GM21619 (cell line): ENCODE measurements at regions not wholly inside any gene's neighbourhood (a gene's known extent, or its start where the extent isn't known, plus 50 kb on each side); places are given as distances from the start of the nearest gene placed in this dataset.
"Not testable (repeated sequence)": the region's sequence is repeated elsewhere in the genome, so short reads cannot be mapped to it uniquely, and the experiment has no call there.

Experiments used
- ATAC-seq: cut with Tn5 transposase; IDR thresholded peaks from one replicate; pipeline ENCODE4 v1.9.1; 2021; ENCODE audit not compliant: unreplicated experiment

DNA sequence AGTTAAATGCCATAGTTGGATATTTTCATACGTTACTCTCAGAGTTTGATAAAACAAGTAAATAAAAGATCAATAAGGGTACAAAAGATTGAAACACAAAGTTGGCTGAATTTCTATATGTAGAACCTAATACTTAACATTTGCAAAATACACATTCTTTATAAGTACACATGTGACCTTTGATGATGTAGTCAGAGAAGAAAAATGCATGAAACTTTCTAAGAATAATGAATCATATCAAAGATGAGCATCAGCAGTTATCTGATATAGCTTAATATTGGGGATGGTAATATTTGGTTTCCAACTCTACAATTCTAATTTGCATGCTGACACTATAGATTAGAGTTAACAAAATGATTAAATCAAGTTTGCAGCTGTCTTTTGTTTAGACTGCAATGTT lies 188.0 kb upstream of the TGFBR2 start:
- no peak for ATAC-seq

DNA sequence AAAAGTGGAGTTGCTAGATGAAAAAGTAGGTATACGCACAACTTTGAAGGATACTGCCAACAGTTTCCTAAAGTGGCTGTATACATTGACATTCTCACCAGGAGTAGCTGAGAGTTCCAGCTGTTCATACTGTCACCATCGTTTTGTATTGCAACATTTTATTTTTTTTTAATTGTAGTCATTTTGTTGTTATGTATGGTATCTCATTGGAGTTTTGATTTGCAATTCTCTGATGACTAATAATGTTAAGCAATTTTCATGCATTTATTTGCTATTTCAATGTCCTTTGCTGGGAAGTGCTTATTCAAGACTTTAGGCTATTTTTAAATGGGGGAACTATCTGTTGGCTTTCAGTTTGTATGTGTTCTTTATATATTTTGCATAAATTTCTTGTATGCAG lies 185.1 kb upstream of the TGFBR2 start:
- no peak for ATAC-seq

DNA sequence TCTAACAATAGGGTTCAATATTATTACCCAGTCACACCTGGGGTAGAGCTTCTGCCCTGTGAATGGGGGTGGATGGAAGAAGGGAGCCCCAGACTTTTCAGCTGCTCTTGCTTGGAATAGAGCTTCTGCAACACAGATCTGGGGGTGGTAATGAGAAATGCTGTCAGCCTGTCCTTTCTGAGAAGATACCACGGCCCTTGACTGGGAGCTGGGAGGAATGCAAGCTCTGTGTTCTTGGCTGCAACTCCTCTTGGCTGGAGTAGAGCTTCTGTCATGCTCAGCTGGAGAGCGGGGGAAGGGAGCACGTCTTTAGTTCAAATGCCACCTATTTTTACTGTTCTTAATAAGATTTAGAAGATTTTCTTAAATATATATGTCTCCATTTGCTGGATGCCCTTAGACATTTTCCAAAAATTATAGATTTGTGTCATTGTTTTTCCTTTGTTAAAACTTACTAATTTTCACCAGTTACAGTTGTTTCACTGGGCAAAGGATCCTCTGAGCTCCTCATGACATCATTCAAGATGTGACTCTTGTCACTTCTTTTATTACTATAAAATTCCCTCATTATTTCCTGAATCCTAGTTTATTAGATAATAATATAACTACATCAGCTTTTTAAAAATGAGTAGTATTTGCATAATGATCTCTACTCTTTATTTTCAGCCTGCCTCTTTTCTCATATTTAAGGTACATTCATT lies 180.0 kb upstream of the TGFBR2 start:
- ATAC-seq = no peak

DNA sequence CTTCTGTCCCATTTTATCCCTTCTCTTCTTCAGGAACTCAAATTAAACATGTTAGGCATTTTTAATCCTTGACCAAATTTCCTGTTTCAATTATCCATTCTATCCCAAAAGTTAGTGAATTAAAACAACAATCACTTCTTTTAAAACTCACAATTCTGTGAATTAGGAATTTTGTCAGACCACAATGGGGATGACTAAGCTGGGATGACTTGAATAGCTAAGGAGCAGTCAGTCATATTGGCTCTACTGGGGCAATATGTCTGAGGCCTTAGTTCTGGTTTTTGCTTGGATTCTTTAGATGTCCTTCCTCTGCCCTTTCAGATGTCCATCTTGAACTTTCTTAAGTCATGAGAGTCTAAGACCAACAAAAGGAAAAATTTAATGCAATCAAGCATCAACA lies 178.2 kb upstream of the TGFBR2 start:
- no peak for ATAC-seq

DNA sequence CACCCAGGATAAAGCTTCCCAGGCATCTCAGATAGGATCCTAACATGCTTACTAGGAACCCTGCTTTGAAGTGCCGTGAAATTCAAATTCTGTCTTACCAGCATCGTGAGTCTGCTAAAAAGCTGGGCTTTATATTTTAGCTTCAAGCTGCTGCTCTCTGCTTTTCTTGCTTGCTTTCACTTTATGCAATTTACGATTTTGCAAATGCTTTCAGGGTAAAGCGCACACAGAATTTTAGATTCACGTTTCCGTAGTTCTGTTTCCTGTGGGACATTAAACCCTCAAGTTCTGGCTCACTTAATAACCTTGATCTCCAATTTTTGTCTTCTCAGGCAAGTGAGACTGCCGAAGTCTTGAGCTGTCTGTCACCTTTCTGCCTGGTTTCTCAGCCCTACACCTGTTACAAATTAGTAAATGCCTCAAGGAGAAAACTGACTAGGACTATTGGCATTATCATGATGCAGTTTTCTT lies 170.5 kb upstream of the TGFBR2 start:
- ATAC-seq = no peak

DNA sequence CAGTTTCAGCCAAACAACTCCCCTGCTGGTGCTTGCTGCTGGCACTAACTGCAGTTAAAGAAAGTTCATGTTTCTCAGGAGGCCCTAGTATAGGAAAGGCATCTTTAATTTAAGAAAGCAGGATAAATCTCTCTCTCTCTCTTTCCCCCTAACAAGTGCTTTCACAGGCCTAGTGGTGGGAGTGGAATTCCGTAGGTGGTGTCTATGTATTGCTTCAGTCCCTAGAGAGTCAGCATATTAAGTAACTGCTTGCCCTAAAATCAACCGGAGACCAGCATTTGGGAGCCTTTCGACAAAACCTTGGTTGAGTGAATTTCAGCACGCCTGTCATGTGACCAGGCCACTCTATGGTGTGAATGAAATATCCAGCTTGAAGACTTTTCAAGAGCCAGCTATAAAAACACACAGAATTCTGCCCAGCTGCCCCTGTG lies 169.2 kb upstream of the TGFBR2 start:
- no peak for ATAC-seq

DNA sequence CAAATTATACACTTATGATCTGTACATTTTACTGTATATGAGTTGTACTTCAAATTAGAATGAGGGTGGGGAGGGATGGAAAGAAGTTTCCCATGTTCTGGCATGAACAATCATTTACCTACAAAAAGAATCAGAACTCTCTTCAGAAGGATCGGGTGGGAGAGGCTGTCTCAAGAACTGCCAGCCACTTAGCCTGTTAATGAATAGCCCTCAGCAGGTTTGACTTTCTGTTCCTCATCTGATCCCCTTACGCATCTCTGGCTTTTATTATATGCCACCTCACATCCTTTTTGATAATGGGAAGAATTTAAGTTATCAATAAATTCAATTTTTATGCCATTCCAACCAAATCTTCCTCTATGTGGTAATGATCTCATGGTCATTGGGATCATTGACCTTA lies 168.3 kb upstream of the TGFBR2 start:
- ATAC-seq = no peak

DNA sequence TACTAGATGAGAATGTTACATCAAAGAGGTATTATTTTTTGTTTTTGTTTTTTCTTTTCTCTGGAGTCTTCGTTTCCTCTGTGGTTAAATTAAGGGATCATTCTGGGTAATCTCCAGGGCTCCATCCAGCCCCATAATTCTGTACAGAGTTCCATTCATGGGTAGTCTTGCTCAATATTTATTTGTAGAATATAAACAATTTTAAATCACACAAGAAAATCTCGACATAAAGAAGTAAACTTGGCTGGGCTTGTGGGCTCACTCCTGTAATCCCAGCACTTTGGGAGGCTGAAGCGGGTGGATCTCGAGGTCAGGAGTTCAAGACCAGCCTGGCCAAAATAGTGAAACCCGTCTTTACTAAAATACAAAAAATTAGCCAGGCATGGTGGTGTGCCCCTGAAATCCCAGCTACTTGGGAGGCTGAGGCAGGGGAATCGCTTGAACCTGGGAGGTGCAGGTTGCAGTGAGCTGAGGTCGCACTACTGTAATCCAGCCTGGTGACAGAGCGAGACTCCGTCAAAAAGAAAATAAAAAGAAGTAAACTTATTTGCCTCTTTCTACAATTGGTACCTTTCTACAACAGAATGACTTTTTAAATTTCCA lies 166.8 kb upstream of the TGFBR2 start:
- ATAC-seq = no peak

DNA sequence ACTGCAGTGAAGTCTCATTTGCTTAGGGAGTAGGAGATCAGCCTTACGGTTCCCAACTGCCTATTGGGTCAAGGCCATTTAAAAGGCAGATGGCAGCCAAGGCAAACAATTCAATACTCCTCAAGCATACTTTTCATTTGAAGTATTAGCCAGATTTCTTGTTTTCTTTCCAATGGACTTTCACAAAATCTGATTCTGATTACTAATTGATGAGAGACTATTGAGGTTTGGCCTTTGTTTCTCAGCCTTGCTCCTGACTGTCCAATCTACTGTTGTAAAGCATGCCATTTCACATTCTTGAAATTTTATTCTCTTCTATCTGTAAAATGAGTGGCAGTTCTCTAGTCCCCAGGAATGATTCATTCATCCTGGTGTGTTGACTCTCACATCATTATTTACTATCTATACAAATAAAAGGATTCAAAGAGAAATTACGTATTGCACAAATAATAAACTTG lies 166.2 kb upstream of the TGFBR2 start:
- no peak for ATAC-seq

DNA sequence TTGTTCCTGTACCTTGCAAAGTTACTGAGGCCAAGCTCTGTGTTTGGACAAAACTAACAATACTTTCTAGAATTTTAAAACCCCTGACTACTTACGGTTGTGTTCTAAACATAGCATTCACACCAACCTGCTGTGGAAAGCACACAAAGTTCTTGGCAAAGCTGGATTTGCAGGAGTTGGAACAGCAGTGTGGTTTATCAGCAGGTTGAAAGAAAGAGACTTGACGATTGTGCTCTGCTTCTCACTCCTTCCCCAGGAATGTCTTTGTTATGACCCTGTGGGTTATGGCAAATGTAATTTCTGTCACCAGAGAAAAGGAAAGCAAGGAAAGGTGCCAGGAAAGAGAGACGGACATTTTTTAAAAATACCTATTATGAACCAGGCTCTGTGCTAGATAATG lies 165.5 kb upstream of the TGFBR2 start:
- ATAC-seq = no peak

DNA sequence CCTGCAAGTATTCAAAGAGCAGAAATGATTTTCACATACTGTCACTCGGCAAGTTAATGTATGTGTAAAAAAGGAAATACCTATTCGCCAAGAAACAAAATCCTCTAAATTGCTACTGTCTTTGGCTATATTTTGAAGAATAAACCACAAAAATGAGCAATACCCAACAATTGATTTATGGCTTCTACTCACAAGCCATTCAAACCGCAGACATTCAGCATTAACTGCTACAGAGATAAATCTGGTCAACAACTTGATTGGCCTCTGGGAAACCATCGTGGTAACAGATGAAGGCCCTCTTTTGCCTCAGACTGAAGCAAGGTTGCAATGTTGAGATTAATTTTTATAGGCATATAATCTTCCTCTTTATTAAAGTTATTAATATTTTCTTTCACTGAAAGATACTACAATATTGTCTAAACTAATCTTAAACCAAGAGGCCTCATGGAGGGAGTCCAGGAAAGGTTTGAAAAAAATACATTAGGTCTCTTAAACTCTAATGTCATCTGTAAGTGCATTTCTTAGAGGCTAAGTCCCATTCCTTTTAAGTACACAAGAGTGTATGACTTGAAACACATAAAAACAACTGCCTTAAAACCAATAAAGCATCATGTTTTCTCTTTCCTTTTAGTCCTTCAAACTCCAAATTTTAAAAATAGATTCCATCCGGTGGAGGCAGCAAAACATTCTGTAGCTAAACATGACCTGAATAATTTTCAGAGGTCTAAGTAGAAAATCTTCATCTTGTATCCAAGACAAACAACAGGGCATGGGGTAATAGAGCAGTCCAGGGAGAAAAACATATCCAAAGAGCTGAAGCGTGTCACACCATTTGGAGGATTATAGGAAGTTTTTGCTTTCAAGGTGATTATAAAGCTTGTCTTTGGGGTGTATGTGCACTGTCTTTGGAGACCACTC lies 162.4 kb upstream of the TGFBR2 start:
- ATAC-seq = no peak

DNA sequence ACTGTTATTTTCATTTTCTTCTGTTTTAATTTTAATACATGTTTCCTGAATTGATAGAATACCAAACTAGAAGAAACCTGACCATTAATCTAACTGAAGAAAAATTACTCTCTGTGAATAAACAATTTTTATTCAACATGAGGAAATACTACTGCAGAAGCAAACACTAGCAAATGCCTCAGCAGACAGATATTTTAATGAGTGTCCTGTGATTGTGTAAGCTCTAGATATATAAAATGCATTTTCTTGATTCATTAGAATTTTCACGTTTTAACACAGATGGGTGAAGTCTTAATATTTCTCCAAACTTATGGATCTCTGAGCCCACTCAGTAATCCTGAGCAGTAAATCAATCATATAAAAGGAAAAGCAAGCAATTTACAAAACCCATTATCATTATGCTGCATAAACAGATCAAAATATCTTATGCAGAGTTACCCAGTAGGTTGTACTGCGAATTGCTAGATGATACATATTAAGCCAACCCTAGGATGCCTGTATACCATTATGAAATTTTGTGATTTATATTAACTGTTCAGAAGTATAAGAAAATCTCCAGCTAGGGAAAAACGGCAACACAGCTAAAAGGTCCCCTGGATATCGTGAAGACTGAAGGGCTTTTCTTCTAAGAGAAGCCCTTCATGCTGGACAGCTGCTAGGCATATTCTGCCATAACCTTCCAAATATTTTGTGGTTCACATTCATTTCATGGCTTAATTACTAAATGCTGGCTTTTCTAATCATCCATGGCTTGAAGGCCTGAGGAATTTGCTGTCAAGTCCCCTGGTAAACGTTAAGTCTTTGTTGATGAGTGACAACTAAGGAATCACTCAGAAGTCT lies 157.7 kb upstream of the TGFBR2 start:
- no peak for ATAC-seq

DNA sequence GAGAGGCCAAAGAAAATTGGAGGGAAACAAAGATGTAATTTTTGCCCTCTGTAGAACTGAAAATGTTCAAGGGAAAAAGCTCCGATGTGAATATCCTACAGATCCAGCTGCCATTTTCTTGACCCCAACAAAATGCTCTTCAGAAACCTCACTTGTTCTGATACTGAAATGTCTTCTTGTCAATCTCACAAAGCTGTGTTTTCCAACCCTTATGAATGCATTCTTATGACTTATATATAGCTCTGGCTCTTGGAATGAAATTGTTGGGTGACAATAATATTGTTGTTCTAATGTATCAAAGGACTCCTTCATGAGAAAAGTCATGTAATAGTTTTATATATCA lies 157.1 kb upstream of the TGFBR2 start:
- no peak for ATAC-seq

DNA sequence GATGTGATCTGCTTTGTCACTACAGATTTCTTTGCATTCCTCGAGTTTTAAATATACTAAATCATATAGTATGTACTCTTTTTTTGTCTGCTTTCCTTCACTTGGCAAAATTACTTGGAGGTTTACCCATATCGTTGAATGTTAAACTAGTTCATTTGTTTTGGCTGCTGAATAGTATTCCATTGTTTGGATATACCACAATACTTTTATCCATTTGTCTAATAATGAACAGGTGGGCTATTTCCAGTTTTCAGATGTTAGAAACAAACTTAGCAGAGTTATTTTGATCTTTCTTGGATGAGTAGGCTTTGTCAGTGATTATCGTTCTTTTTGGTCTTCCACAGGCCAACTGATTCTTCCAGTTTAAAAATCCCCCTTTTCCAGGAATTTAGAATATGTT lies 154.0 kb upstream of the TGFBR2 start:
- no peak for ATAC-seq

DNA sequence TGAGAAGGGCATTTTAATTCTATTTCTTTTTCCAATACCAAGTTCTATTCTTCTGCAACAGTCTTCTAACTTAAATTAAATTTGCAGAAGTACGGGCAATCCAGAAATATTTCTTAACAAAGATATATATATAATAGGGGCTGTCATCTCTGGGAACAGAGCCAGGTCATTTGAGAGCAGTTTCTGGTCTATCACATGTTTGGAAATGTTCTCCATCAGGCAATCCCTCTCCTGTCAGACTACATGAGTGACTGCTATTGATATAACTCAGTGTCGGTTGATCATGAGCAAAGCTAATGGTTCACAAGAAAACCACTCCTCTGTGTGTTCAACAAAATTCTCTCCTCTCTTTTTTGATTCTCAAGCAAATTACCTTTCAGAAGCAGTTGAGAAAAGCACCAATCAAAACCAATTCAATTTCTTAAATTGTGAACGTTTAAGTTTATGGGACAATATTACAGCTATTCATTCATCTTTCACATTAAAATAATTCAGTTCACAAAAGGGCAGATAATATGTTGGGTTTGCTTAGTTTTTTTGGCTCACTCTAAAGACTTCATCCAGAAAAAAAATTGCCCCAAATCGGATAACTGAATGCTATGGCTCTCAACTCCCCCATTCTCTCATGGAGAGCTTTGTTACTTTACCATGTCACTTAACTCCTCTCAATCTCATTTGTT lies 152.9 kb upstream of the TGFBR2 start:
- no peak for ATAC-seq

DNA sequence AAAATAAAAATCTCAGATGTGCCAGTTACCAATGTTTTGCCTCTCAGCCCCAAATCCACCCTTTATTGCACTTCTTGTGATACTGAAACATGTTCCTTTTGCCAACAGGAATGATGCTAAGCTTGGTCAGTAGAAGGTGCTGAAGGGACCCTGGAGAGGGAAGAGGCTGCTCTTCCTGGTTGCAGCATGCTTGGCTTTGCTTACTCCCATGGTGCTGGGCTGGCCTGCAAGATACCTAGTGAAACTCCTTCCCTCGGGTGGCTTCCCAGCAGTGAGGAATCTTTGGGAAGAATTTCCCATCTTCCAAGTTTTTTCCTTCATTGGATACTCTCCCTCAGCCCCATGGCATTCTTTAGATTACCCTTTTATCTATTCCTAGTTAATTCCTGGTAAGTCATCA lies 151.8 kb upstream of the TGFBR2 start:
- no peak for ATAC-seq

DNA sequence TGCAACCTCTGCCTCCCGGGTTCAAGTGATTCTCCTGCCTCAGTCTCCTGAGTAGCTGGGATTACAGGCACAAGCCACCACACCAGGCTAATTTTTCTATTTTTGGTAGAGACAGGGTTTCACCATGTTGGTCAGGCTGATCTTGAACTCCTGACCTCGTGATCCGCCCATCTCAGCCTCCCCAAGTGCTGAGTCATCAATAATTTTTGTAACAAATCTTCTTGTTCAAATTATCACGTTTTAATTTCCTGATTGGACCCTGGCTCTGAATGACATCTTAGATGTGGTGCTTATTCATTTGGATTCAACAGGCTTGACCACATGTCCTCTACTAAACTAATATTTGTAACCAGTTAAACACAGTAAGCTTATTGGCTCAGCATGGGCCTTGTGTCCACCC lies 151.3 kb upstream of the TGFBR2 start:
- not testable (repeated sequence) for ATAC-seq

DNA sequence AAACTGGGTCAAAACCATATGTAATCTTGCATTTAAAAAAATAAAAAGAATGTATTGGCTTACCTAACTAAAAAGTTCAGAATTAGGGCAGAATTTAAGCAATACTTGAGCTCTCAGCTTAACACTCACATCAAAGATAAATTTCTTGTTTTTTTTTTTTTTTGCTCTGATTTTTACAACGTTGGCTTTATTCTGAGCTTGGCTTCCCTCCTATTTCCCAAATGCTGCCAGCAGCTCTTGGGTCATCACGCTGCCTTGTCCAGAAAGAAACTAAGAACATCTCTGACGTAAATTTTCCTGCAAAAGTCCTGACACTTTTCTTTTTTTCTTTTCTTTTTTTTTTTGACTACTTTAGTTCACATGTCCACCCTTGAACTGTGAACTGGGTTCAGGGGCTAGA lies 150.6 kb upstream of the TGFBR2 start:
- no peak for ATAC-seq

DNA sequence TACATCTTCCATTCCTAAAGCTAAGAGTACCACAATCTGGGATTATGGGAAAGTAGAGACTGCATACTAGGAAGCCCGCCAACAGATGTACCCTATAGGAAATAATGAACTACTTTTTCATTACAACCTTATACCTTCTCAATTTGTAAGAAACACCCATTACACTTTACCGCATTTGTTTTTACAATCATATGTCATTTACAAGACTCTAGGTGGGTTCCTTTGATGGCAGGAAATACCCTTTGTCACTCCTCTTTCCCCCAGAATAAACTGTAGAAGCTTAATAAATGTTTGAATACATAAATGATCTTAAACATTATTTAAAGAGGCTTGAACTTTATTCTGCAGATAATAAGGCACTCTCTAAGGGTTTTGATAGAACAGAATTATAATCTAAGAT lies 150.1 kb upstream of the TGFBR2 start:
- ATAC-seq = no peak

DNA sequence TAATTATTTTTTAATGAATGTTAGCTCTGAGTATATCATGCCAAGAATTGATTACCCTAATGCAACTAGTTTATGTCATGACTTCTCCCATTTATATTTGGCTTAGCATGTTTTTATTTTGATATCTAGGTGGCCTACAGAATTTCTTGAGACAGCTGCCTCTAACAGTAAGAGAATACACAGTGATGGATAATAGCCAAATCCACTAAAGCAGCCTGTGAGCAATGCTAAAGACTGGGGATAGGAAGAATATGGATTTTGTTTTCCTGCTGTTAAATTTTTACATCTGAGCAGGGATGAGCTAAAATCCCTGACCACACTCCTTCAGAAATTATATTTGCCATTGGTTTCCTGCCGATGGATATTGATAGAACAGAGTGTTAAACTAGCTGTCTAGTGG lies 149.3 kb upstream of the TGFBR2 start:
- no peak for ATAC-seq
